Mononuclear cell (primary cell): ENCODE measurements at regions not wholly inside any gene's neighbourhood (a gene's known extent, or its start where the extent isn't known, plus 50 kb on each side); places are given as distances from the start of the nearest gene placed in this dataset.
"Not testable (repeated sequence)": the region's sequence is repeated elsewhere in the genome, so short reads cannot be mapped to it uniquely, and the experiment has no call there.

ENCODE experiments used
- H3K27me3 ChIP-seq: 2 replicates; pipeline ENCODE4 v1.6.0; 2011; ENCODE audit warnings: low read length, control low read depth; ENCODE audit not compliant: insufficient read depth
- H3K4me1 ChIP-seq: 2 replicates; pipeline ENCODE4 v1.5.1; 2011; ENCODE audit warnings: mild to moderate bottlenecking, low read length, control low read depth; ENCODE audit not compliant: insufficient read depth
- H3K4me3 ChIP-seq: 2 replicates; pipeline ENCODE4 v1.5.1; 2011; ENCODE audit warnings: mild to moderate bottlenecking, low read length, moderate library complexity
- H3K9me3 ChIP-seq: 2 replicates; pipeline ENCODE4 v1.5.1; 2011; ENCODE audit warnings: low read depth, mild to moderate bottlenecking, control low read depth, low read length

DNA sequence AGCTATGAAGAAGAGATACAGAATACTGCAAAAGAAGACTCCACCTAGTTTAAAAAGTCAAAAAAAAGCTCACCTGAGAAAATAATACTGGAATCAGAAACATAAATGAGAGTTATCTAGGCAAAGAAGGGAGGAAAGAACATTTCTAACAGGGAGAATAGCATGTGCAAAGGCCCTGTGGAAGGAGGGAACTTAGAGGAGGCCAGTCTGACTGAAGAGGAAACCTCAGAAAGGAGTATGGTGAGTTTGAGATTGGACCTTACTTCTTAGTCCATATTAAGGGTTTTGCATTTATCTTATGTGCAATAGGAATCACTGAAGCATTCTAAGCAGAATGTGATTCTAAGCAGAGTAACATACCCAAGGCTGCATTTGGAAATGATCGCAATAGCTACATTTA lies 193.2 kb downstream of the LNPK start:
- no peaks in the 10 kb centered on the region for H3K9me3 ChIP-seq
- H3K4me1 ChIP-seq = no peaks in the 10 kb centered on the region
- H3K4me3 ChIP-seq = no peak overlapping the region
- no peaks in the 10 kb centered on the region for H3K27me3 ChIP-seq

- H3K4me1 ChIP-seq = no peaks in the 10 kb centered on the region
- no peaks in the 10 kb centered on the region for H3K9me3 ChIP-seq
- H3K4me3 ChIP-seq = no peak overlapping the region
- H3K27me3 ChIP-seq = no peaks in the 10 kb centered on the region
These were observed 194.0 kb downstream of the LNPK start for GRCh38 chr2:175808078-175808477.

- Histone ChIP-seq H3K4me3 (no peak overlapping the region), H3K27me3 (no peaks in the 10 kb centered on the region), H3K4me1 (no peaks in the 10 kb centered on the region)
These were observed 194.8 kb downstream of the LNPK start for GRCh38 chr2:175807031-175807873.

GRCh38 chr2:175806570-175806969 lies 195.5 kb downstream of the LNPK start:
- Histone ChIP-seq H3K4me1 (no peaks in the 10 kb centered on the region), H3K27me3 (no peaks in the 10 kb centered on the region), H3K4me3 (no peak overlapping the region), H3K9me3 (no peaks in the 10 kb centered on the region)

More at GRCh38 chr2:175807031-175807873, 194.8 kb downstream of the LNPK start:
- no peaks in the 10 kb centered on the region for H3K9me3 ChIP-seq

GRCh38 chr2:175806125-175806490 lies 196.0 kb downstream of the LNPK start:
- no peaks in the 10 kb centered on the region for H3K4me1 ChIP-seq
- H3K27me3 ChIP-seq = no peaks in the 10 kb centered on the region
- no peak overlapping the region for H3K4me3 ChIP-seq
- H3K9me3 ChIP-seq = no peaks in the 10 kb centered on the region

- Histone ChIP-seq H3K4me3 (no peak overlapping the region), H3K4me1 (no peaks in the 10 kb centered on the region), H3K9me3 (no peaks in the 10 kb centered on the region), H3K27me3 (no peaks in the 10 kb centered on the region)
These were observed 196.5 kb downstream of the LNPK start for GRCh38 chr2:175805442-175806124.

DNA sequence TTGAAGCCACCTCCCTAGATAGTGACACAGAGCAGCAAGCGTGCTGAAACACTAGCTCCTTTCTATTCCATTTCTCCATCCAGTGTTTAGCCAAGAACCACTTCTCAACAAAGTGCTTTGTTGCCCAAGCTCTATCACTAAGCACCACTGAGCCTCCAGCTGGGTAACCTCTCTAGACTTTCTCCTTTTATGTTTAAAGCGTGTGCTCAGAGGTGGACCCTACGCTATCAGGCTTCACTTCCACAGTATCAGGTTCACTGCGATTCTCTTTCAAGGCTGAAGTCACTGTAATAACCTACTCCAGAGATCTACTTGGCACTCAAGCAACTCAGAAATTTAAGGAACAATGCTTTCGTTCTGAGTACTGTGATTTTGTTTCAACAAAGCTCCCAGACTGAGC lies 197.9 kb downstream of the LNPK start:
- Histone ChIP-seq H3K9me3 (no peaks in the 10 kb centered on the region), H3K27me3 (no peaks in the 10 kb centered on the region), H3K4me1 (no peaks in the 10 kb centered on the region), H3K4me3 (no peak overlapping the region)

DNA sequence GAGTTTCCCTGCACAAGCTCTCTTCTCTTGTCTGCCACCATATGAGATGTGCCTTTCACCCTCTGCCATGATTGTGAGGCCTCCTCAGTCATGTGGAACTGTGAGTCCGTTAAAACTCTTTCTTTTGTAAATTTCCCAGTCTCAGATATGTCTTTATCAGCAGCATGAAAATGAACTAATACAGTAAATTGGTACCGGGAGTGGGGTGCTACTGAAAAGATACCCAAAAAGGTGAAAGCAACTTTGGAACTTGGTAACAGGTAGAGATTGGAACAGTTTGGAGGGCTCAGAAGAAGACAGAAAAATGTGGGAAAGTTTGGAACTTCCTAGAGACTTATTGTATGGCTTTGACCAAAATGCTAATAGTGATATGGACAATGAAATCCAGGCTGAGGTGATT lies 205.6 kb downstream of the LNPK start:
- H3K9me3 ChIP-seq, H3K4me3 ChIP-seq, H3K27me3 ChIP-seq, H3K4me1 ChIP-seq: not testable (repeated sequence)

- H3K4me1 ChIP-seq = no peaks in the 10 kb centered on the region
- no peaks in the 10 kb centered on the region for H3K9me3 ChIP-seq
- no peaks in the 10 kb centered on the region for H3K27me3 ChIP-seq
- H3K4me3 ChIP-seq = no peak overlapping the region
These were observed 208.4 kb downstream of the LNPK start for GRCh38 chr2:175793648-175794047.

DNA sequence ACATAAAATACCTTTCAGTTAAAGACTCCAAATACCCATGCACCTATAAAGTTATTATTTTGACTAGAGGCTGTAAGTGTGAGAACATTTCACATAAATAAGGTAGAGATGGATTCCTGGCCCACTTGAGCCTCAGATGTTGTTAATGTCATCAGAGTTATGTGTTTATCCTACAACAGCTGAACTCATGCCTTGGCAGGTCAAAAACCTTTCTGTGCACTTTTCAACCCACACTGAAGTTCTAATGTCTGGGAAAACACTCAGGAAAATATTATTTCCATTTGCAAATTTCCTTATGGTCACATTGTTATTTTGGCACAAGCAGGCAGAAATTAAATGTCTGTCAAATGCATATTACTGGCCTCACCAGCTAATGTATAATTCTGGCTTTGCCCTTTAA lies 209.2 kb downstream of the LNPK start:
- H3K4me3 ChIP-seq = no peak overlapping the region
- H3K4me1 ChIP-seq = no peaks in the 10 kb centered on the region
- H3K9me3 ChIP-seq = no peaks in the 10 kb centered on the region
- no peaks in the 10 kb centered on the region for H3K27me3 ChIP-seq

- no peaks in the 10 kb centered on the region for H3K4me1 ChIP-seq
- H3K9me3 ChIP-seq = no peaks in the 10 kb centered on the region
- no peaks in the 10 kb centered on the region for H3K27me3 ChIP-seq
- no peak overlapping the region for H3K4me3 ChIP-seq
These were observed 209.9 kb downstream of the LNPK start for GRCh38 chr2:175792199-175792598.

GRCh38 chr2:175786471-175787124 lies 215.5 kb downstream of the LNPK start:
- Histone ChIP-seq H3K27me3 (no peaks in the 10 kb centered on the region), H3K4me3 (no peak overlapping the region), H3K9me3 (no peaks in the 10 kb centered on the region), H3K4me1 (no peaks in the 10 kb centered on the region)

GRCh38 chr2:175777337-175777736 lies 224.7 kb downstream of the LNPK start:
- H3K9me3 ChIP-seq = not testable (repeated sequence)

DNA sequence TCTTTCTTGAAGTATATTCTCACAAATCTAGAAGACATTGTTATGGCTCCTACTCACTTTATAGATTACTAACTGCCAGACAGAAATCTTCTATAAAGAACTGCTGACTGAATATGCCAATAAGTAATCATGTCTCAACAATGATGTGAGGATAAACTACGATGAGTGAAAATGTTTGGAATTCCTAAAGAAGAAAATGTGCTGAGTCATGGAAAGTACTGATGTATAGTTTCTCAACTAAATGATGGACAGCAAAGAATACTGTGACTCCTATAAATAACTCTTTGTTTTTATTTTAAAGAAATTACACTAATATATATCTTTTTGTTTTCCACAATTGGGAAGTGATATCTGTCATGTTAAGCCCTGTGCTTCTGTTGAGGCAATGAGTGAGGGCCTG lies 232.9 kb downstream of the LNPK start:
- Histone ChIP-seq H3K27me3 (no peaks in the 10 kb centered on the region), H3K4me3 (no peak overlapping the region), H3K4me1 (no peaks in the 10 kb centered on the region), H3K9me3 (no peaks in the 10 kb centered on the region)

More at GRCh38 chr2:175777337-175777736, 224.7 kb downstream of the LNPK start:
- not testable (repeated sequence) for H3K27me3 ChIP-seq, H3K4me3 ChIP-seq, H3K4me1 ChIP-seq

- H3K27me3 ChIP-seq = no peaks in the 10 kb centered on the region
- no peaks in the 10 kb centered on the region for H3K4me1 ChIP-seq
These were observed 235.2 kb downstream of the LNPK start for GRCh38 chr2:175766880-175767279.

More at GRCh38 chr2:175766880-175767279, 235.2 kb downstream of the LNPK start:
- H3K9me3 ChIP-seq = no peaks in the 10 kb centered on the region
- no peak overlapping the region for H3K4me3 ChIP-seq
